GM12892 (cell line): ENCODE measurements at regions not wholly inside any gene's neighbourhood (a gene's known extent, or its start where the extent isn't known, plus 50 kb on each side); places are given as distances from the start of the nearest gene placed in this dataset.

Experiments
- POLR2A ChIP-seq: IDR thresholded peaks from 2 replicates; pipeline ENCODE4 v1.6.1; 2011; ENCODE audit warnings: low read depth, low read length, control low read depth
- POLR2AphosphoS5 ChIP-seq: IDR thresholded peaks from 2 replicates; pipeline ENCODE4 v1.6.1; 2011; ENCODE audit warnings: low read depth, low read length, control low read depth
- TAF1 ChIP-seq: IDR thresholded peaks from 2 replicates; pipeline ENCODE4 v1.6.1; 2011; ENCODE audit warnings: low read depth, mild to moderate bottlenecking, control low read depth, low read length, borderline replicate concordance

DNA sequence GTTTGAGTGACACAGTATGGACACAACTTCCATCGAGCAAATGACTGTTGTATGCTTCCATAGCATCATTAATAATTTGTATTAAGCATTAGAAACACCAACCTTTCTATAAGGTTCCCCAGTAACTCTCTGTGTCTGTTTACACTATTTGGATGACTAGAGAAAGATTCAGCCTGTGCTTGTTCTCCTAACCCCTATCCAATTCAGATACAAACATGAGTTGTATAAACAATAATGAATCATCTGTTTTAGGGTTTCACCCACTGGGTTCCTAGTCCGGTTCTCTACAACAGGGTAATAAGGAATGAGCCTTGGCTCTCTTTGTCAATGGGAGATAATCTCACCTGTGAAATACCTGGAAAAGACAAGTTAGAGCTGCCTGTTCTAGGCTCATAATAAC lies 894.1 kb upstream of the PIK3C3 start:
- TF ChIP-seq POLR2A (no peak), TAF1 (no peak), POLR2AphosphoS5 (no peak)
